ENCODE measurements at regions not wholly inside any gene's neighbourhood (a gene's known extent, or its start where the extent isn't known, plus 50 kb on each side); places are given as distances from the start of the nearest gene placed in this dataset.

GRCh38 chr21:27674041-27674615 is 707.2 kb upstream of the ADAMTS5 start:
- no peak overlapping the region for H3K14ac ChIP-seq (ENCODE audit: low read length in 2 of 2)
- H3K23ac ChIP-seq (ENCODE audit: low read length in 2 of 2) = no peak overlapping the region
- no peak overlapping the region for H2AFZ ChIP-seq (ENCODE audit: low read depth, low read length)
- no peaks in the 10 kb centered on the region for H3K4me1 ChIP-seq (ENCODE audit: control insufficient read depth, insufficient read depth, low read depth, low read length)
- no peaks in the 10 kb centered on the region for H3K79me1 ChIP-seq (replicated peaks; ENCODE audit: low read length, poor library complexity, severe bottlenecking)
- H3K4me3 ChIP-seq (ENCODE audit: insufficient read depth in 1 of 2, low read depth in 1 of 2, low read length in 2 of 2) = no peak overlapping the region
- no peak overlapping the region for H4K8ac ChIP-seq (ENCODE audit: low read length)
- no peak overlapping the region for H3K4ac ChIP-seq (ENCODE audit: low read depth in 1 of 2, low read length in 2 of 2)
- no peak overlapping the region for H2BK120ac ChIP-seq (ENCODE audit: low read depth, low read length)
- peak overlapping the region; percentile 80 for H3K9ac ChIP-seq (ENCODE audit: low read length)
- H3K18ac ChIP-seq (ENCODE audit: low read depth in 1 of 2, low read length in 2 of 2) = no peak overlapping the region
- no peaks in the 10 kb centered on the region for H3K9me3 ChIP-seq (ENCODE audit: control insufficient read depth, low read length)
- H3K36me3 ChIP-seq (ENCODE audit: control insufficient read depth in 1 of 2, insufficient read depth in 2 of 2, low read depth in 1 of 2, low read length in 2 of 2) = no peaks in the 10 kb centered on the region
- H2AK5ac ChIP-seq (ENCODE audit: low read length, severe bottlenecking) = no peak overlapping the region
- H2BK5ac ChIP-seq (ENCODE audit: low read depth, low read length, poor library complexity, severe bottlenecking) = no peak overlapping the region
- WGBS = 97% methylated on average over 4 of the region's 4 CpGs
- H3K27ac ChIP-seq (ENCODE audit: low read length, poor library complexity, severe bottlenecking) = peak overlapping the region; percentile 14
- H3K27me3 ChIP-seq (ENCODE audit: control insufficient read depth in 1 of 2, insufficient read depth in 1 of 2, low read length in 2 of 2) = no peaks in the 10 kb centered on the region
- DNase-seq = peak; percentile 78
- H2BK12ac ChIP-seq (ENCODE audit: low read length in 2 of 2) = no peak overlapping the region
- H2BK15ac ChIP-seq (ENCODE audit: low read depth, poor library complexity, severe bottlenecking) = no peak overlapping the region
- no peak overlapping the region for H3K4me2 ChIP-seq (ENCODE audit: low read length, poor library complexity, severe bottlenecking)
- H4K91ac ChIP-seq (ENCODE audit: low read length) = no peak overlapping the region

- Histone ChIP-seq H3K36me3 (ENCODE audit: control insufficient read depth in 1 of 2, insufficient read depth in 2 of 2, low read depth in 1 of 2, low read length in 2 of 2) (no peaks in the 10 kb centered on the region), H3K14ac (ENCODE audit: low read length in 2 of 2) (no peak overlapping the region), H2BK15ac (ENCODE audit: low read depth, poor library complexity, severe bottlenecking) (no peak overlapping the region), H3K79me1 (replicated peaks; ENCODE audit: low read length, poor library complexity, severe bottlenecking) (no peaks in the 10 kb centered on the region), H3K9ac (ENCODE audit: low read length) (peak overlapping the region; percentile 50), H3K4ac (ENCODE audit: low read depth in 1 of 2, low read length in 2 of 2) (no peak overlapping the region), H3K4me3 (ENCODE audit: insufficient read depth in 1 of 2, low read depth in 1 of 2, low read length in 2 of 2) (no peak overlapping the region), H2BK12ac (ENCODE audit: low read length in 2 of 2) (no peak overlapping the region), H2AFZ (ENCODE audit: low read depth, low read length) (no peak overlapping the region), H3K27me3 (ENCODE audit: control insufficient read depth in 1 of 2, insufficient read depth in 1 of 2, low read length in 2 of 2) (no peaks in the 10 kb centered on the region), H3K4me1 (ENCODE audit: control insufficient read depth, insufficient read depth, low read depth, low read length) (no peaks in the 10 kb centered on the region), H2AK5ac (ENCODE audit: low read length, severe bottlenecking) (no peak overlapping the region), H3K9me3 (ENCODE audit: control insufficient read depth, low read length) (no peaks in the 10 kb centered on the region), H4K8ac (ENCODE audit: low read length) (no peak overlapping the region), H3K23ac (ENCODE audit: low read length in 2 of 2) (no peak overlapping the region), H3K18ac (ENCODE audit: low read depth in 1 of 2, low read length in 2 of 2) (no peak overlapping the region), H2BK120ac (ENCODE audit: low read depth, low read length) (no peak overlapping the region), H2BK5ac (ENCODE audit: low read depth, low read length, poor library complexity, severe bottlenecking) (no peak overlapping the region), H4K91ac (ENCODE audit: low read length) (no peak overlapping the region), H3K27ac (ENCODE audit: low read length, poor library complexity, severe bottlenecking) (no peak overlapping the region), H3K4me2 (ENCODE audit: low read length, poor library complexity, severe bottlenecking) (no peak overlapping the region)
- DNase-seq = no peak
Measured at GRCh38 chr21:27673581-27673980, 706.7 kb upstream of the ADAMTS5 start.

GRCh38 chr21:27671207-27671606 is 704.3 kb upstream of the ADAMTS5 start:
- Histone ChIP-seq H3K79me1 (replicated peaks; ENCODE audit: low read length, poor library complexity, severe bottlenecking) (no peaks in the 10 kb centered on the region), H2BK15ac (ENCODE audit: low read depth, poor library complexity, severe bottlenecking) (no peak overlapping the region), H4K91ac (ENCODE audit: low read length) (no peak overlapping the region), H4K8ac (ENCODE audit: low read length) (no peak overlapping the region), H3K27me3 (ENCODE audit: control insufficient read depth in 1 of 2, insufficient read depth in 1 of 2, low read length in 2 of 2) (no peaks in the 10 kb centered on the region), H3K4me3 (ENCODE audit: insufficient read depth in 1 of 2, low read depth in 1 of 2, low read length in 2 of 2) (no peak overlapping the region), H3K9ac (ENCODE audit: low read length) (no peak overlapping the region), H2BK12ac (ENCODE audit: low read length in 2 of 2) (no peak overlapping the region), H3K9me3 (ENCODE audit: control insufficient read depth, low read length) (no peaks in the 10 kb centered on the region), H2BK120ac (ENCODE audit: low read depth, low read length) (no peak overlapping the region), H3K4me2 (ENCODE audit: low read length, poor library complexity, severe bottlenecking) (no peak overlapping the region), H3K4ac (ENCODE audit: low read depth in 1 of 2, low read length in 2 of 2) (no peak overlapping the region), H3K14ac (ENCODE audit: low read length in 2 of 2) (no peak overlapping the region), H2AFZ (ENCODE audit: low read depth, low read length) (no peak overlapping the region), H3K36me3 (ENCODE audit: control insufficient read depth in 1 of 2, insufficient read depth in 2 of 2, low read depth in 1 of 2, low read length in 2 of 2) (no peaks in the 10 kb centered on the region), H3K4me1 (ENCODE audit: control insufficient read depth, insufficient read depth, low read depth, low read length) (no peaks in the 10 kb centered on the region), H2BK5ac (ENCODE audit: low read depth, low read length, poor library complexity, severe bottlenecking) (no peak overlapping the region), H3K23ac (ENCODE audit: low read length in 2 of 2) (no peak overlapping the region), H2AK5ac (ENCODE audit: low read length, severe bottlenecking) (no peak overlapping the region), H3K18ac (ENCODE audit: low read depth in 1 of 2, low read length in 2 of 2) (no peak overlapping the region), H3K27ac (ENCODE audit: low read length, poor library complexity, severe bottlenecking) (no peak overlapping the region)
- DNase-seq = no peak
- 37% methylated on average over 1 of the region's 1 CpG for WGBS

GRCh38 chr21:27653481-27653880 is 686.6 kb upstream of the ADAMTS5 start:
- no peaks in the 10 kb centered on the region for H3K27me3 ChIP-seq (ENCODE audit: control insufficient read depth in 1 of 2, insufficient read depth in 1 of 2, low read length in 2 of 2)
- no peak overlapping the region for H3K4me3 ChIP-seq (ENCODE audit: insufficient read depth in 1 of 2, low read depth in 1 of 2, low read length in 2 of 2)
- H3K27ac ChIP-seq (ENCODE audit: low read length, poor library complexity, severe bottlenecking) = no peak overlapping the region
- no peak overlapping the region for H4K8ac ChIP-seq (ENCODE audit: low read length)
- H2AK5ac ChIP-seq (ENCODE audit: low read length, severe bottlenecking) = no peak overlapping the region
- H3K4me2 ChIP-seq (ENCODE audit: low read length, poor library complexity, severe bottlenecking) = no peak overlapping the region
- H2BK120ac ChIP-seq (ENCODE audit: low read depth, low read length) = no peak overlapping the region
- WGBS = 96% methylated on average over 2 of the region's 2 CpGs
- no peaks in the 10 kb centered on the region for H3K9me3 ChIP-seq (ENCODE audit: control insufficient read depth, low read length)
- no peak overlapping the region for H2BK15ac ChIP-seq (ENCODE audit: low read depth, poor library complexity, severe bottlenecking)
- no peak overlapping the region for H2BK12ac ChIP-seq (ENCODE audit: low read length in 2 of 2)
- no peak overlapping the region for H3K9ac ChIP-seq (ENCODE audit: low read length)
- H3K23ac ChIP-seq (ENCODE audit: low read length in 2 of 2) = no peak overlapping the region
- H3K4ac ChIP-seq (ENCODE audit: low read depth in 1 of 2, low read length in 2 of 2) = no peak overlapping the region
- no peak overlapping the region for H4K91ac ChIP-seq (ENCODE audit: low read length)
- no peak overlapping the region for H2BK5ac ChIP-seq (ENCODE audit: low read depth, low read length, poor library complexity, severe bottlenecking)
- no peaks in the 10 kb centered on the region for H3K79me1 ChIP-seq (replicated peaks; ENCODE audit: low read length, poor library complexity, severe bottlenecking)
- no peak overlapping the region for H3K14ac ChIP-seq (ENCODE audit: low read length in 2 of 2)
- DNase-seq = no peak
- no peaks in the 10 kb centered on the region for H3K36me3 ChIP-seq (ENCODE audit: control insufficient read depth in 1 of 2, insufficient read depth in 2 of 2, low read depth in 1 of 2, low read length in 2 of 2)
- no peak overlapping the region for H2AFZ ChIP-seq (ENCODE audit: low read depth, low read length)
- H3K18ac ChIP-seq (ENCODE audit: low read depth in 1 of 2, low read length in 2 of 2) = no peak overlapping the region
- no peaks in the 10 kb centered on the region for H3K4me1 ChIP-seq (ENCODE audit: control insufficient read depth, insufficient read depth, low read depth, low read length)
